ENCODE measurements at regions not wholly inside any gene's neighbourhood (a gene's known extent, or its start where the extent isn't known, plus 50 kb on each side); places are given as distances from the start of the nearest gene placed in this dataset.

- WGBS (ENCODE audit: extremely low coverage, insufficient read length, low lambda C conversion rate), result no CpG with 5 or more reads among the region's 6 CpGs
- H3K79me1 ChIP-seq (ENCODE audit: insufficient read depth, low read depth, low read length, poor library complexity, severe bottlenecking), result no peaks in the 10 kb centered on the region
- H3K23ac ChIP-seq (ENCODE audit: insufficient read length, low read depth, low read length), result no peak overlapping the region
- no peak overlapping the region for H3K56ac ChIP-seq (ENCODE audit: insufficient read length, low read depth, low read length)
- H2AFZ ChIP-seq (ENCODE audit: low read length), result no peak overlapping the region
- H4K8ac ChIP-seq (replicated peaks; ENCODE audit: insufficient read length, low read depth, low read length), result no peak overlapping the region
- no peak overlapping the region for H3K14ac ChIP-seq (ENCODE audit: insufficient read depth, low read length)
- no peak overlapping the region for H2BK15ac ChIP-seq (ENCODE audit: low read depth, low read length)
- H3K79me2 ChIP-seq (ENCODE audit: insufficient read depth, low read length), result no peaks in the 10 kb centered on the region
- H3K9ac ChIP-seq (ENCODE audit: extremely low read depth, insufficient read length, low read length), result no peak overlapping the region
- H3K27me3 Mint-ChIP-seq (ENCODE audit: low read depth), result no peaks in the 10 kb centered on the region
- no peak overlapping the region for H3K4ac ChIP-seq (ENCODE audit: low read depth, low read length)
- no peak for DNase-seq
- H3T11ph ChIP-seq (ENCODE audit: low read length), result no peak overlapping the region
- H3K23me2 ChIP-seq (ENCODE audit: insufficient read length, low read depth, low read length, poor library complexity, severe bottlenecking), result no peaks in the 10 kb centered on the region
- no peak overlapping the region for H4K91ac ChIP-seq (ENCODE audit: insufficient read length, low read depth, low read length)
- H3K4me2 ChIP-seq (ENCODE audit: insufficient read depth, insufficient read length, low read length), result no peak overlapping the region
- no peak overlapping the region for H3K27ac Mint-ChIP-seq
- no peaks in the 10 kb centered on the region for H3K27me3 ChIP-seq (ENCODE audit: insufficient read depth, low read length)
- no peak overlapping the region for H4K5ac ChIP-seq (ENCODE audit: insufficient read length, low read depth, low read length)
- no peaks in the 10 kb centered on the region for H3K4me1 ChIP-seq (ENCODE audit: insufficient read depth, low read length)
- no peak overlapping the region for H3K27ac ChIP-seq (ENCODE audit: insufficient read length, low read depth, low read length)
- no peak overlapping the region for H3K4me3 Mint-ChIP-seq
- no peak overlapping the region for H2BK20ac ChIP-seq (ENCODE audit: low read depth, low read length, poor library complexity, severe bottlenecking)
- H2BK5ac ChIP-seq (ENCODE audit: insufficient read length, low read length), result no peak overlapping the region
- no peaks in the 10 kb centered on the region for H3K9me3 ChIP-seq (ENCODE audit: control insufficient read depth, low read depth, low read length)
- no peaks in the 10 kb centered on the region for H3K9me3 Mint-ChIP-seq
- no peak overlapping the region for H2BK12ac ChIP-seq (ENCODE audit: insufficient read length, low read depth, low read length)
- H4K20me1 ChIP-seq (ENCODE audit: control insufficient read depth, insufficient read depth, insufficient read length), result no peaks in the 10 kb centered on the region
- no peak overlapping the region for H2AK5ac ChIP-seq (ENCODE audit: insufficient read length, low read length)
- H2BK120ac ChIP-seq (ENCODE audit: low read depth, low read length, poor library complexity, severe bottlenecking), result no peak overlapping the region
- TF ChIP-seq CTCF (conservative IDR thresholded peaks at IDR 0.05), result no peak
- H3K4me1 Mint-ChIP-seq, result no peaks in the 10 kb centered on the region
- no peaks in the 10 kb centered on the region for H3K36me3 Mint-ChIP-seq (ENCODE audit: insufficient read depth in 1 of 3, low read depth in 3 of 3)
- no peak overlapping the region for H3K18ac ChIP-seq (ENCODE audit: insufficient read length, low read depth, low read length)
These were observed 342.7 kb upstream of the SATB1 start for GRCh38 chr3:18767756-18768303.
